Stimulated activated CD4-positive, alpha-beta T cell treated with anti-CD3 and anti-CD28 coated beads, TNF-alpha, amount 100 ng/mL, for 4 hours (primary cell): ENCODE measurements at regions not wholly inside any gene's neighbourhood (a gene's known extent, or its start where the extent isn't known, plus 50 kb on each side); places are given as distances from the start of the nearest gene placed in this dataset.

Source experiments
- DNase-seq, 3 experiments: peaks; one replicate each; pipeline ENCODE4 v3.0.0-alpha.2; 2020; ENCODE audit warnings: low read depth in 3 of 3

- DNase-seq = no peak
Observed at GRCh38 chr3:103341078-103341606, 906.3 kb downstream of the ZPLD1 start.

- DNase-seq = no peak
Observed at GRCh38 chr3:103342205-103342731, 907.5 kb downstream of the ZPLD1 start.

GRCh38 chr3:103349760-103350159, 914.9 kb downstream of the ZPLD1 start:
- DNase-seq = no peak

- DNase-seq = no peak
Observed at GRCh38 chr3:103365467-103365866, 930.7 kb downstream of the ZPLD1 start.

- no peak for DNase-seq
Observed at GRCh38 chr3:103367481-103367880, 932.7 kb downstream of the ZPLD1 start.

GRCh38 chr3:103371411-103371810, 936.6 kb downstream of the ZPLD1 start:
- DNase-seq = no peak

- DNase-seq = no peak
Observed at GRCh38 chr3:103372031-103372430, 937.2 kb downstream of the ZPLD1 start.

- DNase-seq = no peak
Observed at GRCh38 chr3:103380391-103380790, 945.6 kb downstream of the ZPLD1 start.

- no peak for DNase-seq
Observed at GRCh38 chr3:103381296-103382079, 946.7 kb downstream of the ZPLD1 start.

GRCh38 chr3:103385961-103386656, 951.3 kb downstream of the ZPLD1 start:
- no peak for DNase-seq

- DNase-seq = no peak
Observed at GRCh38 chr3:103388214-103388613, 953.4 kb downstream of the ZPLD1 start.

GRCh38 chr3:103389356-103389755, 954.5 kb downstream of the ZPLD1 start:
- DNase-seq = no peak

- no peak for DNase-seq
Observed at GRCh38 chr3:103393395-103394186, 958.8 kb downstream of the ZPLD1 start.

- DNase-seq = no peak
Observed at GRCh38 chr3:103403191-103403590, 968.4 kb downstream of the ZPLD1 start.

GRCh38 chr3:103406320-103406850, 971.6 kb downstream of the ZPLD1 start:
- no peak for DNase-seq

- no peak for DNase-seq
Observed at GRCh38 chr3:103410231-103410630, 975.4 kb downstream of the ZPLD1 start.

- DNase-seq = no peak
Observed at GRCh38 chr3:103421460-103421859, 986.6 kb downstream of the ZPLD1 start.

- DNase-seq = no peak
Observed at GRCh38 chr3:103437883-103438282, 1003.1 kb downstream of the ZPLD1 start.

- no peak for DNase-seq
Observed at GRCh38 chr3:103440539-103441203, 1005.9 kb downstream of the ZPLD1 start.

- DNase-seq = no peak
Observed at GRCh38 chr3:103446953-103447629, 1012.3 kb downstream of the ZPLD1 start.

GRCh38 chr3:103453152-103453551, 1018.3 kb downstream of the ZPLD1 start:
- no peak for DNase-seq
